ENCODE measurements at regions not wholly inside any gene's neighbourhood (a gene's known extent, or its start where the extent isn't known, plus 50 kb on each side); places are given as distances from the start of the nearest gene placed in this dataset.
A peak's percentile ranks its signal among the peaks of the same experiment; 100 is the strongest.

DNA sequence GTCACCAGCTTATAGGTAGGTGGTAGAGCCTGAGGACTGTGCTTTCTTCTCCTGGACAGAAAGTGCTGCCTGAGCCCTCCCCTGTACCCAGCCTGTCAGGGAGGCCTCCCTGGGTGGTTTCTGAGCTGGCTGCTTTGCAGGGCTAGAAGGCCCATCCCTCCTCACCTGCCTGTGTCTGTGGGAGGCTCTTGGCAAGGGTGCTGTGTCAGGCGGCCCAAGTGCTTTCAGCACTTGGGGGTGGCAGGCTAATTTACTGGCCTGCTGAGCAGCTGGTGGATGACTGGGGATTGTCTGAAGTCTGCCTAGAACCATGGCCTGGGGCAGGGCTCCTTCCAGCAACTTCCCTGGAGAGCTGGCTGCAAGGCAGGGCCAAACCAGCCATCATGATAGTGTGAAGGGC is 139.0 kb upstream of the NAV2 start:
- DNase-seq (no peak), ATAC-seq (replicated peaks) (no peak)
- H3K36me3 Mint-ChIP-seq = no peaks in the 10 kb centered on the region
- peaks cover 0 to 5% of the 10 kb centered on the region in 2 donors for H3K27me3 Mint-ChIP-seq
- H3K4me3 Mint-ChIP-seq = no peak overlapping the region
- no peaks in the 10 kb centered on the region for H3K4me1 Mint-ChIP-seq
- no peak overlapping the region for H3K27ac Mint-ChIP-seq
- H3K9me3 Mint-ChIP-seq = peaks cover 0 to 1% of the 10 kb centered on the region in 2 donors

DNA sequence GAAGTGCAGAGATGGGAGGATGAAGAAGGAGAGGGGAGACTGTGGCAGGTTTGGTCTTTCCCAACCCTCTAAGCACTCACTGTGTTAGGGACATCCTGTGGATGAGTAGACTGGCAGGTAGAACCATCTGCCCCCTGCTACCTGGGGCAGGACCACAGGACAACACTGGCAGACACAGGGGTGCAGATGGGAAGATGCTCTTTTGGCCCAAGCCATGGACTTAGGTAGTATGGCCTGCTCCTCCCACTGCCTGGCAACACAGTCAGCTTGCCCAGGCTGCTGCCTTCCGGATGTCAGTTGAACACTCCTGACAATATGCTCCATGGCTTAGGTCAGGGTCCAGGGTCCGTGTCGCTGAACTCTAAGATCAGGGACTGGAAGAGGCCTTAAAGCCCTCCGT is 140.7 kb upstream of the NAV2 start:
- H3K36me3 Mint-ChIP-seq = no peaks in the 10 kb centered on the region
- H3K4me1 Mint-ChIP-seq = no peaks in the 10 kb centered on the region
- DNase-seq (no peak), ATAC-seq (replicated peaks) (no peak)
- H3K27me3 Mint-ChIP-seq = peaks cover 5 to 6% of the 10 kb centered on the region in 2 donors
- no peak overlapping the region for H3K27ac Mint-ChIP-seq
- no peak overlapping the region for H3K4me3 Mint-ChIP-seq
- H3K9me3 Mint-ChIP-seq = peaks cover 0 to 1% of the 10 kb centered on the region in 2 donors

DNA sequence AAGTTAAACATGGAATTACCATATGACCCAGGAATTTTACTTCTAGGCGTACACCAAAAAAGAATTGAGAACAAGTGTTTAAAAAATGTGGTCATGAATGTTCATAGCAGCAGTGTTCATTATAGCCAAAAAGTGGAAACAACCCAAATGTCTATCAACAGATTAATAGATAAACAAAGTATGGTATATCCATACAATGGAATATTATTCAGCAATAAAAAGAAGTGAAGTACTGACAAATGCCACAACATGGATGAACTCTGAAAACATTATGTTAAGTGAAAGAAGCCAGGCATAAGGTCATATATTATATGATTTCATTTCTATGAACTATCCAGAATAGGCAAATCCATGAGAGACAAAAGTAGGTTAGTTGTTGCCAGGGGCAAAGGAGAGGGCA is 141.7 kb upstream of the NAV2 start:
- ATAC-seq (replicated peaks) = no peak
- Mint-ChIP-seq H3K36me3 (no peaks in the 10 kb centered on the region), H3K4me3 (no peak overlapping the region), H3K27ac (no peak overlapping the region), H3K9me3 (peaks cover 0 to 1% of the 10 kb centered on the region in 2 donors), H3K27me3 (peaks cover 5 to 6% of the 10 kb centered on the region in 2 donors), H3K4me1 (no peaks in the 10 kb centered on the region)
- no peak for DNase-seq

DNA sequence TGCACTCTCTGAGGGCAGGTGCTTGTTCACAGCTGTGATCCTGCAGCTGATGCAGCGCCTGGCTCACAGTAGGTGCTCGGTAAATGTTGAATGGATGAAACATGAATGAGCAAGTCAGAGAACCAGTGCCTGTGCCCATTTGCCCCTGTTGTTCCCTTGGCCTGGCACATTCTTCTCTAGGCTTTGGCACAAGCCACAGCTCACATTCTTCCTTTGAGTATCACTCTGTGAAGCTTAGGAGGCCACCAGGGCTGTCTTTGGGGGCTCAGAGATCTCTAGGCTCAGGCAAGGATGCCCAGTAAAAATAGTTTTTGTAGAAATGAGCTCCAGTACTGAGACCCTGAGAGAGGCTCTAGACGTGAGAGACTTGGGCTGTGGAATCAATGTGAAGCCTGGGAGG is 144.6 kb upstream of the NAV2 start:
- no peak overlapping the region for H3K4me3 Mint-ChIP-seq
- no peaks in the 10 kb centered on the region for H3K4me1 Mint-ChIP-seq
- no peaks in the 10 kb centered on the region for H3K36me3 Mint-ChIP-seq
- no peak overlapping the region for H3K27ac Mint-ChIP-seq
- H3K27me3 Mint-ChIP-seq = peaks cover 12 to 17% of the 10 kb centered on the region in 2 donors
- H3K9me3 Mint-ChIP-seq = peaks cover 0 to 1% of the 10 kb centered on the region in 2 donors
- DNase-seq = no peak
- no peak for ATAC-seq (replicated peaks)

DNA sequence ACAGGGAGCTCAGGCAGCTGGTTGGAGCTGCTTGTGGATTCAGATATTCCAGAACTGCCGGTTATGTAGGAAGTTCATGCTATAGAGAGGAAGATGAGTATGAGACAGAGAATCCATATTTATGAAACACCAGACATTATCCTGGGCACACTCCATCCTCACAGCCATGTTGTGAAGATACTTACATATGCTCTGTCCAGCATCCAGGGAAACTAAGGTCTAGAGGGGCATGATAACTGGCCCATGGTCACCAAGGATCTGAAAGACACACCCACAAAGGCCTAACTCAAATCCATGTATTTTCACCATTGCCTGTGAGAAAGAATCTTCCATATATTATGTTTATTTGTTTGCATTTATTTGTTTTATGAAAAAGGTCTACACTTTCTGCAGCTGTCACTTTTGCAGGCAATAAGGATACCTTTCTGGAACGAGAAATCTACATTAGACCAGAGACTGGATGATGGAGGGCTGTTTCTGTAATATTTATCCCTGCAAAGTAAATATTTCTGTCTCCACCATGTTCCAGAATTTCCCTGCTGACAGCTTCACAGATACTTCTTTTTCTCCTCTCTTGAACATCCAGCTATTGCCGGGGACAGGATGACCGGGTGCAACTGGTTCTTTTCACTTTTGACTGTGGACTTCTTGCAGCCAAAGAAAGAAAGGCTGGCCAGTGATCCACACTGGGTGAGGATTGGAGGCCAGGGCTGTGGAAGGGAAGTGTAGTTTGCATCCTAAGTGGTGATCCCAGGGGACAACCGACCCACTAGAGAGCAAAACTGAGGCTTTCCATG is 145.9 kb upstream of the NAV2 start:
- Mint-ChIP-seq H3K9me3 (peaks cover 0 to 1% of the 10 kb centered on the region in 2 donors), H3K27me3 (peaks cover 19 to 28% of the 10 kb centered on the region in 2 donors)

DNA sequence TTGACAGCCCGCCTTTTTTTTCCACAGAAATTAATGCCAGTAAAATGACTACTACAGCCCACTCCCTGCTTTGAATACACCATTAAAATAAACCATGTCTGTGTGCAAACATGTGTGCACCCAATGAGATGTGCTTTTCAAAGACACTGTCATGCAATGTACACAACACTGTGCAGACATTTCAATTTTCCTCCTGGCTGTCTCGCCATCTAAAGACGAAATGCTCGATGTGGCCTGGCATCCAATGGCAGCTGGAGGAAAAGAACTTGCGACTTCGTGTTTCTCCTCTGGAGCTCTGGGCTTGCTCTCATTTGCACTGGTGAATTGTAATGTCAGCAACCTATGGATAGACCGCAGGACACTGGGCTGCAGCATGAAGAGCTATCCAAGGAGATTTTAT is 147.0 kb upstream of the NAV2 start:
- H3K4me1 Mint-ChIP-seq = no peaks in the 10 kb centered on the region
- DNase-seq (no peak), ATAC-seq (replicated peaks) (no peak)
- H3K9me3 Mint-ChIP-seq = no peaks in the 10 kb centered on the region
- H3K27me3 Mint-ChIP-seq = peaks cover 26 to 28% of the 10 kb centered on the region in 2 donors
- H3K27ac Mint-ChIP-seq = no peak overlapping the region
- no peaks in the 10 kb centered on the region for H3K36me3 Mint-ChIP-seq
- H3K4me3 Mint-ChIP-seq = no peak overlapping the region

More for the DNA sequence above, 145.9 kb upstream of the NAV2 start:
- ATAC-seq (replicated peaks) (no peak), DNase-seq (no peak)
- H3K27ac Mint-ChIP-seq = no peak overlapping the region
- H3K4me3 Mint-ChIP-seq = no peak overlapping the region
- H3K36me3 Mint-ChIP-seq = no peaks in the 10 kb centered on the region
- no peaks in the 10 kb centered on the region for H3K4me1 Mint-ChIP-seq

DNA sequence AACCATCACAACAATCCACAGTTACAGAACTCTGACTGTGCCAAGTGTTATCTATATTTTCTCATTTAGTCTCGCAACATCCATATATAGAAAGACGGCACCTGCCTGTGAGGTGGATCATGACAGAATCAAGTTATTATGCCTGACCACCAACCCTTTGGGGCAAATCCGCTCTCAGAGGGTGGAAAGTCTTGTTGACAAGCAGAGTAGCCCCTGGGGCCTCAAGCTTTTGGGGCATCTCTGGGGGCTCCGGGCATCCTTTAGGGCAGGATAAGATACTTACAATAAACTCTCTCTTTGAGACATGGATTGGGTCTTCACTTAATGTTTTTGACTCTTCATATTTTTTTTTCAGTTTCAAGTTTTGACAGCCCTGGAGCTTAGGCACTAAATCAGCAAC is 150.5 kb upstream of the NAV2 start:
- peaks cover 29 to 40% of the 10 kb centered on the region in 2 donors for H3K27me3 Mint-ChIP-seq

DNA sequence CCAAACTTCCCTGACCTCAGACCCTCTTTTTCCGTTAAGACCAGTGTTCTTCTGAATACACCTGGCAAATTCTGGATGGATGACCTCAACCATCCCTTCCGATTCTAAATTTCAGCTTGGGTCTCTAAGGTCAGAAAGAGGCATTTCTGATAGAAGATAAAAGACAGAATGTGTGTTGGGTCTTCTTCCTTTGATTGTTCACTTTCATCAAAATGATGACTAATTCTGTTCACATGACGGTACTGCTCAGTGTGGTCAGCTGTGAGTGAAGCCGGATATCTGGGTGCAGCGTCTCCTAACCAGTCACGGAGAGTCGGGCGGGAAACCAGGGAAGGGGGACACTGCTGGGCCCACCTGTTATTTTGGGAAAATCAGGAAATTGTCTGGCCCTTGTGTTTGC is 151.6 kb upstream of the NAV2 start:
- no peaks in the 10 kb centered on the region for H3K4me1 Mint-ChIP-seq
- no peak overlapping the region for H3K4me3 Mint-ChIP-seq
- no peak for DNase-seq
- H3K27ac Mint-ChIP-seq = no peak overlapping the region
- ATAC-seq (replicated peaks) = no peak
- no peaks in the 10 kb centered on the region for H3K9me3 Mint-ChIP-seq
- H3K27me3 Mint-ChIP-seq = peaks cover 30 to 42% of the 10 kb centered on the region in 2 donors
- no peaks in the 10 kb centered on the region for H3K36me3 Mint-ChIP-seq

More for the DNA sequence above, 150.5 kb upstream of the NAV2 start:
- no peak overlapping the region for H3K4me3 Mint-ChIP-seq
- ATAC-seq (replicated peaks) = no peak
- no peak overlapping the region for H3K27ac Mint-ChIP-seq
- H3K9me3 Mint-ChIP-seq = no peaks in the 10 kb centered on the region
- no peaks in the 10 kb centered on the region for H3K4me1 Mint-ChIP-seq
- no peaks in the 10 kb centered on the region for H3K36me3 Mint-ChIP-seq
- no peak for DNase-seq

GRCh38 chr11:19560156-19560555 is 152.5 kb upstream of the NAV2 start:
- no peaks in the 10 kb centered on the region for H3K4me1 Mint-ChIP-seq
- H3K27me3 Mint-ChIP-seq = peaks cover 33 to 46% of the 10 kb centered on the region in 2 donors
- no peak overlapping the region for H3K27ac Mint-ChIP-seq
- H3K9me3 Mint-ChIP-seq = no peaks in the 10 kb centered on the region
- no peaks in the 10 kb centered on the region for H3K36me3 Mint-ChIP-seq
- ATAC-seq (replicated peaks) (no peak), DNase-seq (no peak)
- no peak overlapping the region for H3K4me3 Mint-ChIP-seq

DNA sequence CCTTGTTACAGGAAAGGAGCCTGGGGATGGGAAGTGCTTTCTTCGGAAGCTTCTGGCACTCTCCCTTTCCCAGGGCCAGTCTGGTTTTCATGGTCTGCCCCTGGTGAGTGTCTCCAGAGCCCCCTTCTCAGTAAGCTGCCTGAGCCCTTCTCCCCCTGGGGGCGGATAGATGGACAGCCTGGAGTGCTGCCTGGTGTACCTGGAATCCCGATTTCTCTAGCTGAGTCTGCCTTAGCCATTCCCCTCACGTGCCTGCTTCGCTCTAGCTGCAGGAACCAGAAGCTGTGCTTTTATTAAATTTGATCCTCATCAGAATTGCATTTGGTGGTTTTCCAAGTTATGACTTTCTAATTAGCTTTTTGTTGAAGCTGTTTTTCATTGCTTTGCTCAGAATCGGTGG is 152.9 kb upstream of the NAV2 start:
- DNase-seq = no peak
- Mint-ChIP-seq H3K27me3 (peaks cover 33 to 46% of the 10 kb centered on the region in 2 donors), H3K9me3 (no peaks in the 10 kb centered on the region)

GRCh38 chr11:19558189-19558986 is 154.2 kb upstream of the NAV2 start:
- ATAC-seq (replicated peaks) = no peak
- H3K9me3 Mint-ChIP-seq = no peaks in the 10 kb centered on the region
- H3K36me3 Mint-ChIP-seq = no peaks in the 10 kb centered on the region
- no peak for DNase-seq
- no peaks in the 10 kb centered on the region for H3K4me1 Mint-ChIP-seq
- peaks cover 24 to 44% of the 10 kb centered on the region in 2 donors for H3K27me3 Mint-ChIP-seq
- H3K4me3 Mint-ChIP-seq = no peak overlapping the region
- no peak overlapping the region for H3K27ac Mint-ChIP-seq

More for the DNA sequence above, 152.9 kb upstream of the NAV2 start:
- Mint-ChIP-seq H3K4me3 (no peak overlapping the region), H3K36me3 (no peaks in the 10 kb centered on the region), H3K27ac (no peak overlapping the region), H3K4me1 (no peaks in the 10 kb centered on the region)
- ATAC-seq (replicated peaks) = no peak

GRCh38 chr11:19557720-19558140 is 154.9 kb upstream of the NAV2 start:
- Mint-ChIP-seq H3K4me3 (no peak overlapping the region), H3K4me1 (no peaks in the 10 kb centered on the region), H3K9me3 (no peaks in the 10 kb centered on the region), H3K36me3 (no peaks in the 10 kb centered on the region), H3K27ac (no peak overlapping the region), H3K27me3 (peaks cover 18 to 39% of the 10 kb centered on the region in 2 donors)
- ATAC-seq (replicated peaks) = peak; percentile 40 to 54
- DNase-seq = peak; percentile 40

GRCh38 chr11:19557185-19557584 is 155.5 kb upstream of the NAV2 start:
- no peak for DNase-seq
- no peaks in the 10 kb centered on the region for H3K36me3 Mint-ChIP-seq
- H3K27me3 Mint-ChIP-seq = peaks cover 14 to 43% of the 10 kb centered on the region in 2 donors
- no peaks in the 10 kb centered on the region for H3K9me3 Mint-ChIP-seq
- no peak overlapping the region for H3K4me3 Mint-ChIP-seq
- ATAC-seq (replicated peaks) = no peak
- no peak overlapping the region for H3K27ac Mint-ChIP-seq
- H3K4me1 Mint-ChIP-seq = no peaks in the 10 kb centered on the region

DNA sequence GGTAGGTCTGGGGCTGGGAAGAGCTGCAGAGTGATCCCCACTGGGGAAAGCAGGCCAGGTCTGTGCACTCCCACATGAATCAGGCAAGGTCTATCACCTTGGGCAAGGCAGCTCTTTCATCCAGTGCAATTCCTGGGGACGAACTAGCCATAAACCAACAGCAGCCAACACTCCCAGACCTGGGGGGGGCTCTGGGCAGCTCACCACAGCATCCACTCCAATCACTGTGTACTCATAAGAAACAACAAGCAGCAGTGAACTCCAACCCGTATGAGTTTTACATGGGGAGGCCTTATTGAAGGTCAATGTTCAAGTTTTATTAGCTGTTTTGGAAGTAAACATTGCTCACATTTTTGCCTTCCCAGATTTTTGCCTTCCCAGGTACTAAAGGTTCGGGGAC is 157.4 kb upstream of the NAV2 start:
- Mint-ChIP-seq H3K27me3 (peaks cover 13 to 40% of the 10 kb centered on the region in 2 donors), H3K9me3 (no peaks in the 10 kb centered on the region), H3K4me3 (no peak overlapping the region), H3K4me1 (no peaks in the 10 kb centered on the region), H3K36me3 (no peaks in the 10 kb centered on the region), H3K27ac (no peak overlapping the region)
- DNase-seq = no peak
- ATAC-seq (replicated peaks) = no peak
